ENCODE measurements at regions not wholly inside any gene's neighbourhood (a gene's known extent, or its start where the extent isn't known, plus 50 kb on each side); places are given as distances from the start of the nearest gene placed in this dataset.

DNA sequence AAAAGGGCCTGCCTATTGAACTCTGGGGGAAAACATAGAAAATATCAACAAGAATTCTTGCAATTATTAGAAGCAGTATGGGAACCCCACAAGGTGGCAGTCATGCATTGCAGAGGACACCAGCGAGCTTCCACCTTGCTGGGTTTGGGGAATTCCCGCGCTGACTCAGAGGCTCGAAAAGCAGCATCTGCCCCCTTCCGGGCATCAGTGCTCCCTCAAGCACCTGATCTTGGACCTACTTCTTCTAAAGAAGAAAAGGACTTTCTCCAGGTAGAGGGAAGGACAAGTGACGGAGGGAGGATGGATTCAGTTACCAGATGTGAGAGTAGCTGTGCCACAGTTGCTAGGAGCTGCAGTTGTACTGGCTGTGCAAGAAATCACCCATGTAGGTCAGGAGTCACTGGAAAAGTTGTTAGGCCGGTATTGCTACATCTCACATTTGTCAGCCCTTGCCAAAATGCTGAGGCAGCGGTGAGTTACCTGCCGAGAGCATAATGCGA, 415.7 kb downstream of the DIRAS2 start:
- peak; percentile 65 for TF ChIP-seq POLR2AphosphoS5 (IDR thresholded peaks at IDR 0.05)
- TF ChIP-seq, protein P1, sequence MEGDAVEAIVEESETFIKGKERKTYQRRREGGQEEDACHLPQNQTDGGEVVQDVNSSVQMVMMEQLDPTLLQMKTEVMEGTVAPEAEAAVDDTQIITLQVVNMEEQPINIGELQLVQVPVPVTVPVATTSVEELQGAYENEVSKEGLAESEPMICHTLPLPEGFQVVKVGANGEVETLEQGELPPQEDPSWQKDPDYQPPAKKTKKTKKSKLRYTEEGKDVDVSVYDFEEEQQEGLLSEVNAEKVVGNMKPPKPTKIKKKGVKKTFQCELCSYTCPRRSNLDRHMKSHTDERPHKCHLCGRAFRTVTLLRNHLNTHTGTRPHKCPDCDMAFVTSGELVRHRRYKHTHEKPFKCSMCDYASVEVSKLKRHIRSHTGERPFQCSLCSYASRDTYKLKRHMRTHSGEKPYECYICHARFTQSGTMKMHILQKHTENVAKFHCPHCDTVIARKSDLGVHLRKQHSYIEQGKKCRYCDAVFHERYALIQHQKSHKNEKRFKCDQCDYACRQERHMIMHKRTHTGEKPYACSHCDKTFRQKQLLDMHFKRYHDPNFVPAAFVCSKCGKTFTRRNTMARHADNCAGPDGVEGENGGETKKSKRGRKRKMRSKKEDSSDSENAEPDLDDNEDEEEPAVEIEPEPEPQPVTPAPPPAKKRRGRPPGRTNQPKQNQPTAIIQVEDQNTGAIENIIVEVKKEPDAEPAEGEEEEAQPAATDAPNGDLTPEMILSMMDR (IDR thresholded peaks at IDR 0.05) = peak; percentile 46 to 88 (median 76)
